Lower leg skin (tissue), 3 donors: ENCODE measurements at regions not wholly inside any gene's neighbourhood (a gene's known extent, or its start where the extent isn't known, plus 50 kb on each side); places are given as distances from the start of the nearest gene placed in this dataset.

ENCODE experiments used
- POLR2A ChIP-seq, 2 donors: fragments of 450-650 bp; IDR thresholded peaks; one replicate each; pipeline ENCODE4 v1.6.1; 2016 to 2017; ENCODE audit warnings: antibody characterized with exemption in 2 of 2, mild to moderate bottlenecking in 1 of 2, moderate library complexity in 1 of 2
- TF ChIP-seq, protein P1 (sequence below), 3 donors: fragments of 450-650 bp; IDR thresholded peaks; one replicate each; pipeline ENCODE4 v1.5.1; 2016; ENCODE audit warnings: antibody characterized with exemption in 3 of 3, mild to moderate bottlenecking in 3 of 3, moderate library complexity in 2 of 3

DNA sequence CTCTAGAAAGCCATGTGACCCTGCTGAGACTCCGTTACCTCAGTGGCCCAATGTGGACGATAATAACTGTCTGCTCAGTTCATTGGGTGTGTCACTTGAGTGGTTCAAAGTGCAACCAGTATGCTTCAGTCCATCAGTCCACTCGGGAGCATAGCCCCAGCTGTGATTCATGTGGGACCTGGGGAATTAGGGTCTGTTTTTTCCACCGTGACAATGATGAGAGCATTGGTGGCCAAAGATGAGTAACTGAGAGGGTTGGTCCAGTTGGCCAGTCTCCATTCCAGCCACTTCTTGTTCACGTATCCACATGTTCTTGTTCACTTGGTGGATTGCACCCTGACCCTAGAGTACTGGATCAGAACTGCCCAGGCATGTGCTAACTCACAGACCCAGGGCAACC, 403.6 kb downstream of the CD83 start:
- TF ChIP-seq, protein P1, sequence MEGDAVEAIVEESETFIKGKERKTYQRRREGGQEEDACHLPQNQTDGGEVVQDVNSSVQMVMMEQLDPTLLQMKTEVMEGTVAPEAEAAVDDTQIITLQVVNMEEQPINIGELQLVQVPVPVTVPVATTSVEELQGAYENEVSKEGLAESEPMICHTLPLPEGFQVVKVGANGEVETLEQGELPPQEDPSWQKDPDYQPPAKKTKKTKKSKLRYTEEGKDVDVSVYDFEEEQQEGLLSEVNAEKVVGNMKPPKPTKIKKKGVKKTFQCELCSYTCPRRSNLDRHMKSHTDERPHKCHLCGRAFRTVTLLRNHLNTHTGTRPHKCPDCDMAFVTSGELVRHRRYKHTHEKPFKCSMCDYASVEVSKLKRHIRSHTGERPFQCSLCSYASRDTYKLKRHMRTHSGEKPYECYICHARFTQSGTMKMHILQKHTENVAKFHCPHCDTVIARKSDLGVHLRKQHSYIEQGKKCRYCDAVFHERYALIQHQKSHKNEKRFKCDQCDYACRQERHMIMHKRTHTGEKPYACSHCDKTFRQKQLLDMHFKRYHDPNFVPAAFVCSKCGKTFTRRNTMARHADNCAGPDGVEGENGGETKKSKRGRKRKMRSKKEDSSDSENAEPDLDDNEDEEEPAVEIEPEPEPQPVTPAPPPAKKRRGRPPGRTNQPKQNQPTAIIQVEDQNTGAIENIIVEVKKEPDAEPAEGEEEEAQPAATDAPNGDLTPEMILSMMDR (IDR thresholded peaks at IDR 0.05) = no peak
- TF ChIP-seq POLR2A (IDR thresholded peaks at IDR 0.05) = no peak
